Activated CD4-positive, alpha-beta T cell treated with anti-CD3 and anti-CD28 coated beads, Interleukin-2, amount 50 U/mL, for 16 hours (primary cell): ENCODE measurements at regions not wholly inside any gene's neighbourhood (a gene's known extent, or its start where the extent isn't known, plus 50 kb on each side); places are given as distances from the start of the nearest gene placed in this dataset.
"Not testable (repeated sequence)": the region's sequence is repeated elsewhere in the genome, so short reads cannot be mapped to it uniquely, and the experiment has no call there.

Experiments used
- DNase-seq: peaks from one replicate; pipeline ENCODE4 v3.0.0-alpha.2; 2020

DNA sequence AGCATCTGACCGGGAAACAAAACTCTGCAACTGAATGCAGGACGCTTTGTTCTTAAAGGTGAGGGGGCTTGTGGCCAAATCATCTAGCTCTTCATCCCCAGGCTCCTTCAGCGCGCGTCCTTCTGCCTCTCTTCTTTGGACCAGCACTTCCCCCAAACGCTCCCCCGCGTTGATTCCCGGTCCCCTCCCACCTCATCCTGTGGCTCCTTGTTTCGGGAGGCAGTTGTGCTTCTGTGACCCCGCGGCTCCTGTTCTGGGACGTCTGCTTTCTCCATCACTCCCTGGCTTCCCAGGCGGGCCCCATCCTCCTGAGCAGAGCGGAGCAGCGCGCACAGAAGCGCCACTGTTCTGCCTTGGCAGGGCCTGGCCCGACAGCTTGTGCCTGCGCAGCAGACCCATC lies 109.7 kb upstream of the ZNG1E start:
- DNase-seq, result not testable (repeated sequence)

DNA sequence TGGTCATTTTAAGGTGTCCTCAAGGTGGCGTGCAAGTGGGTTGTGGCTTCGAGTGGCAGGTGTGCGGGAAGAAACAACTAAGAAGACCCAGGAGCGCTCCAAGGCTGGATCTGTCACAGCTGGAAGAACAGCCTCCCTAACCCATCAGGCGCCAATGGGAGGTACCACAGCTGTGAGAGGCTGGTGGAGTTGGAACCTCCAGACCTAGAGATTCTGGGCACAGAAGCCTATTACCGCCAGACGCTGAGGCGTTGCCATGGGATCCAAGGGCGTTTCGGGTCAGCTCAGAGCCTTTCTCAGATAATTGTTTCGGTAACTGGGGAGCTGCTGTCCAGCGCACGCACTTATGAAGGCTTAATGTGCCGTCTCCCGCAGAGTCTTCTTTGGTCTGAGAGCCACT lies 156.7 kb upstream of the ZNG1E start:
- not testable (repeated sequence) for DNase-seq

DNA sequence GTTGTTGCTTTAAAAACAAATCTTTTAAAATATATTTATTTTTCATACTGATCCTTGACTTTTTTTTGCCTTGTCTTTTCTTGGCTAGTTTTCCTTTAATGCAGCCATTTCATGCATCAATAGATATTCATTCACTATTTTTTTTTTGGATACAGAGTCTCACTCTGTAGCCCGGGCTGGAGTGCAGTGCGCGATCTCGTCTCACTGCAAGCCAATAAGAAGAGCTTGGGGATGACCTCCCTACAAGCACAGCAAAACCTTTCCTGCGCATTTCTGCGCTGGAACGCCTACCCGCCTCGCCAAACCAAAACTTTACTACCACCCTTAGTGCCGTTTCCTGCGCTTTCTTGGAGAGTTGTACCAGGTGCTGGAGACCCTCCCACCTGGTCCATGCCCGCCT lies 161.3 kb upstream of the ZNG1E start:
- DNase-seq, result not testable (repeated sequence)

DNA sequence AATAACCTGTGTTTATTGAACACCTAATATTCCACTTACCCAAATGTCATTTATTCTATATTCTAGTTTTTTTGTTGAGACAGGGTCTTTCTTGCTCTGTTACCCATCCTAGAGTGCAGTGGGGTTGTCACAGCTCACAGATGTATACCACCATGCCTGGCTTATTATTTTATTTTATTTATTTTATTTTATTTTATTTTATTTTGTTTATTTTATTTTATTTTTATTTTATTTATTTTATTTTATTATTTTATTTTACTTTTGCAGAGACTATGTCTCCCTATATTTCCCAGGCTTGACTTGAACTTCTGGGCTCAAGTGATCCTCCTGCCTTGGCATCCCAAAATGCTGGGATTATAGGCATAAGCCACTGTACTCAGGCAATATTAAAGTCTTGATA lies 167.8 kb upstream of the ZNG1E start:
- not testable (repeated sequence) for DNase-seq

DNA sequence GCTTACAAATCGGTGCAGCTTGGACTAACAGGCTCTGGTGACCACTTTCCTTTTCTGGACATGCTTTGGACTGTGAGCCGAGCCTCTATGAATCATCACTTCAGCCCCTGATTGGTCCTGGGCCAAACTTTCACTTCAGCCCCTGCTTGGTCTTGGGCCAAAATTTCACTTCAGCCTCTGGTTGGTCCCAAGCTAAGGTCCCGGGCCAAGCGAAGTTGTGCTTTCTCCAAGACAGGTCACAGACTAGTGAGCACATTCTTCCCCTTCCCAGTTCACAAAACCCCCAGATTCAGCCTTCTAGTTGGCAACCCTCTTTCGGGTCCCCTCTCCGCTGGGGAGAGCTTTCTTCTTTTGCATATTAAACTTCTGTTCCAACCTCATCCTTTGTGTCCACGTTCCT lies 171.0 kb upstream of the ZNG1E start:
- not testable (repeated sequence) for DNase-seq

DNA sequence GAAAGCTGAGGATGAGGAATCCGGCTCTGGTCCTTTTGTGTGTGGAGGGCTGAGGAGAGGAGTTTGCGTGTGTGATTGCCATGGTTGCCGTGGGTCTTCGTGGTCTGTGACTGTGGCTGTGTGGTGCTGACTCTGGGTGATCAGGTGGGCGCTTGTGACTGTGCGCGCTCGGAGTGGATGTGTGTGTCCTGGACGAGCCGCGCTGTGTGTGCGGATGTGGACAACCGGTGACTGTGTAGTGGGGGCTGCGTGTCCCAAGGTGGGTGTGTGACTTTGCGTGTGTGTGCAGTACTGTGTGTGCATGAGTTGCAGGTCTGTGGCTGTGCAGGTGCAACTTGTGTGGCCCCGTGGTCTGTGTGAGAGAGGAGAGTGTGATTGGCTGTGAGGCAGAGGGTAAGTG lies 172.0 kb upstream of the ZNG1E start:
- not testable (repeated sequence) for DNase-seq

DNA sequence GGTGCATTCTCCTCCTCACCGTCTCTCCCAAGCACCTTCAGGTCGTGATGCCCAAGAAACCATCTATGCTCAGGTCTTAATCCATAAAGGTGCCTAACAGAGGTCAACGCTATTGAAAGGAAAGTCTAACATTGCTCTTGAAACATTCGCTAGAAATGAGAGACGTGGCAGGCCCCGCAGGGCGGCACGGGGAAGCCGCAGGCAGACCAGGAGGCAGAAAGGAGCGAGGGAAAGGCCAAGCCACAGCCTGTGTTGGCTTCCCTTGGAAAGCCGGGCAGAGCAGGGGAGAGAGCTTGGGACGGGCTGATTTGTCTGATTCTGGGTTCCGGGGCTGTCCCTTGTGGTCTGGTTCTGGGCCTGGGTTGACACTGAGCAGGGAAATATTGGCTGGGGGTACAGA lies 192.8 kb upstream of the ZNG1E start:
- not testable (repeated sequence) for DNase-seq

DNA sequence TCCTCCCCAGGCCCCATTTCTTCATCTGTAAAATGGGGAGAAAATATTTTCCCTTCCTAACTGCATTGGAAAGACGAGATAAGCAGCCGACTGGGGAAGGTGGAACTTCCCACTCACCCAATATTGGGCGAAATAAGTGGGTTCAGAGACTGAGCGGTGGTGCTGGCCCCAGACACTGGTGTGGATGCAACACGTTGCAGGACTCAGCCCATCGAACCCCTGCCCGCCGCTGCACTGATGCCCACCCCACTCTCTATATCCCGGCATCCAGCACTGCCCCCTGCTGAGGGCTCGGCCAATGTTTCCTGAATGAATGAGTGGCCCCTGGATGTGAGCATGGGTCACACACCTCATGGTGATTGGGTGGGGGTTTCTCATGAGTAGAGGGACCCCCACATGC lies 194.4 kb upstream of the ZNG1E start:
- not testable (repeated sequence) for DNase-seq

DNA sequence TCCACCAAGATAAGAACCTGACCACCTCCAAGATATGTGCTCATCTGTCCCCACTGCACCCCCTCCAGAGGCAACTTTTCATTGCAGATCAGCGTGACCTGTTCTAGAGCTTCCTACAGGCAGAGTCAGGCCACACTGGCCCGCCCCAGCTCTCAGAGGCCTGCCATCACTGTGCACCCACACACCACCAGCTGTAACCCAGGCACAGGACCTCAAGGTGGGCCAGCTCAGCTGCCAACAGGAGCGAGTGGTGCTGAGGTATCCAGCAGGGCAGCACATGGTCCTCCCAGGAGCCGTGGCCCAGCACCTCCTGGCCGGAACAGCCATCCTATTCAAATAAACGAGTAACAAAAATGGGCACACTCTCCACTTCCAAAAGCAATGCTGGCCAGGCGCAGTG lies 189.9 kb upstream of the FOXD4L5 start:
- not testable (repeated sequence) for DNase-seq

DNA sequence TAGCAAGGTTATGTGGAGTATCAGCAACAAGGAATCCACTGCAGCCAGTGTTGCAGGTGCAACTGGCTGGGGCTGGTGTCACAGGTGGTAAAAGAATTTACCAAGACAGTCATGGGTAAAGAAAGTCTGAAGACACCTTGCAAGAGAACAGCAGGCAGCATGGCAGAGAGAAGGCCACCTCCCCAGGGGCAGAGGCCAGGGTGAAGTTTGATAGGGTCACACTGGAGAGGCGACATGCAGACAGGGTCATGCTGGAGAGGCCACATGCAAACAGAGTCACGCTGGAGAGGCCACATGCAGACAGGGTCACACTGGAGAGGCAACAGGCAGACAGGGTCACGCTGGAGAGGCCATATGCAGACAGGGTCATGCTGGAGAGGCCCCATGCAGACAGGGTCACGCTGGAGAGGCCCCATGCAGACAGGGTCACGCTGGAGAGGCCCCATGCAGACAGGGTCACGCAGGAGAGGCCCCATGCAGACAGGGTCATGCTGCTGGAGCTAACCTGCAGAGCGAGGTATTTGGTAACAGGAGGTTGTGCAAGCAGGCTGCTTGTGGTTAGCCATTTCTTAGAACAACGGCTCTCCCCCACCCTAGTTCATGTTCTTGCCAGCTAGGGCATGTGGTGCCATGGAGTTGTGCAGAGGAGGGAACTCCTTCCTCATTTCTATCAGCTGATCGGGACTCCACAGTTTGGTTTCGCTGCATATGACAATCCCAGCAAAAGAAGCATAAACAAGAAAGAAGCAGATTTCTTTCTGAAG lies 188.2 kb upstream of the FOXD4L5 start:
- not testable (repeated sequence) for DNase-seq

DNA sequence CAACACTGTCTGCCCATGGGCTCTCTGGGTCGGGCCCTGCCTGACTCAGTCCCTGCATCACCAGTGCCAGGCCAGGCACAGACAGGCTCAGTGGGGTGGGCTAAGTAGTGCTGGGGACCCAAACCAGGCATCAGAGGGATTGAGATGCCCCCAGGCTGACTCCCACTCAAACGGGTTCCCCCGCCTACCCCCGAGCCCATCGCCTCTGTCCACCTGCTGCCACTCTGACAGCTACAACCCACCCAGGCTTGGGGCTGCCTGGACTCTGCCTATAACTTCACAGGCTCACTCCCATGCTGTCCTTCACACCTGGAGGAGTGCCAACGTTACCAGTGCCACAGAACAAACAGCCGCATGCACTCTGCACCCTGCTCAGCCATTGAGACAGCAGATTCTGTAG lies 186.1 kb upstream of the FOXD4L5 start:
- DNase-seq, result not testable (repeated sequence)

DNA sequence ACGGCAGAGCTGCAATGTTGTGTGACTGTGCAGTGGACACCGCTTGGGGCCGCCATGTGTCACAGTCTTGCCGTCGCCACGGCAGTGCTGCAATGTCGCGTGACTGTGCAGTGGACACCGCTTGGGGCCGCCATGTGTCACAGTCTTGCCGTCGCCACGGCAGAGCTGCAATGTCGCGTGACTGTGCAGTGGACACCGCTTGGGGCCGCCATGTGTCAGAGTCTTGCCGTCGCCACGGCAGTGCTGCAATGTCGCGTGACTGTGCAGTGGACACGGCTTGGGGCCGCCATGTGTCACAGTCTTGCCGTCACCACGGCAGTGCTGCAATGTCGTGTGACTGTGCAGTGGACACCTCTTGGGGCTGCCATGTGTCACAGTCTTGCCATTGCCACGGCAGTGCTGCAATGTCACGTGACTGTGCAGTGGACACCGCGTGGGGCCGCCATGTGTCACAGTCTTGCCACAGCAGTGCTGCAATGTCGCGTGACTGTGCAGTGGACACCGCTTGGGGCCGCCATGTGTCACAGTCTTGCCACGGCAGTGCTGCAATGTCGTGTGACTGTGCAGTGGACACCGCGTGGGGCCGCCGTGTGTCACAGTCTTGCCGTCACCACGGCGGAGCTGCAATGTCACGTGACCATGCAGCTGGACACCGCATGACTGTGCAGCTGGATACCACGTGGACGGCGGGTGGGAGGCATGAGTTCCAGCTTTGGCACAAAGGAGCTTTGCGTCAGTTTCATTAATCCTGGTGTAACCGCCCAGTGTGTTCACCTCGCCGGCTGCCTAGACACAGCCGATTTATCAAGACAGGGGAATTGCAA lies 182.1 kb upstream of the FOXD4L5 start:
- not testable (repeated sequence) for DNase-seq

DNA sequence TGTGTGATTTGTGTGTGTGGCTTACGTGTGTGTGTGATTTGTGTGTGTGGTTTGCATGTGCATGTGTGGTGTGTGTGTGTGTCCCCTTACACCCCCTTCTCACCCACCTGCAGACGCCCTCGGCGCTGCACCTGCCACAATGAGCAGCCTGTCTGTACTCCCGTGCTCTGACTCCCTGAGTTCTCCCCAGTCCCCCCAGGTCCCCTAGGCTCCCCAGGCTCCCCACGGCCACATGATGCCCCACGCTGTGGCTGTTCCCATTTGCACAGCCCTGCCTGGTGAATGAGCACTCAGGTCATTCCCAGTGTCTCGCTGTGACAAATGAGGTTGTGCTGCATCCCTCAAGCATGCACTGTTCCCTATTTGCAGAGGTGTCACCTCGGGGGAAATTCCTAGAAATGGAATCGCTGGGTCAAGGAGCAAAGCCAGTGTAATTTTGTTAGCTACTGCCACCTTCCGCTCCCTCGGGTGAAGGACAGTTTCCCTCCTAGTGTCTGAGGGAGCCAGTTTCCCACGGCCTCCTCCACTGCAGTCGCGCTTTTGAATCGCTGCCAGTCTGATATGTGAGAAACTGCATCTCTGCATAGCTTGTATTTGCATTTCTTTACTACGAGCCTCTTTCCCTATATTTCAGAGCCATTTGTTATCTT lies 180.4 kb upstream of the FOXD4L5 start:
- DNase-seq, result not testable (repeated sequence)

DNA sequence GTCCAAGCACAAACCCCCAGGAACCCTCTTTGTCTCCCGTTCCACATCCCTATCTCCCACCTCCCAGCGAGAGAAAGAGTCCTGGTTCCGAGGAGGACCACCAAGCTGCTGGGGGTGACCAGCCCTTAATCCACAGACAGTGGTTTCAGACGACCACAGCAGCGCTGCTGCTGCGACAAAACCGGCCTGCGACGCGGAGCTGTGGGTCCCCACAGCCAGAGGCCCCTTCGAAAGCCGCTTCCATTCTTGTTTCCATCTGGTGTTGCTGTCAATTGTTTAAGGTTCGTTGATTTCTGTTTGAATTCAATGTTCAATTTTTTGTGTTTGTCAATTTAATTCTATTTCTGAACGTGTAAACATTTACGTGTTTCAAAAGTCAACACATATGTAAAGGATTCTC lies 177.5 kb upstream of the FOXD4L5 start:
- not testable (repeated sequence) for DNase-seq

DNA sequence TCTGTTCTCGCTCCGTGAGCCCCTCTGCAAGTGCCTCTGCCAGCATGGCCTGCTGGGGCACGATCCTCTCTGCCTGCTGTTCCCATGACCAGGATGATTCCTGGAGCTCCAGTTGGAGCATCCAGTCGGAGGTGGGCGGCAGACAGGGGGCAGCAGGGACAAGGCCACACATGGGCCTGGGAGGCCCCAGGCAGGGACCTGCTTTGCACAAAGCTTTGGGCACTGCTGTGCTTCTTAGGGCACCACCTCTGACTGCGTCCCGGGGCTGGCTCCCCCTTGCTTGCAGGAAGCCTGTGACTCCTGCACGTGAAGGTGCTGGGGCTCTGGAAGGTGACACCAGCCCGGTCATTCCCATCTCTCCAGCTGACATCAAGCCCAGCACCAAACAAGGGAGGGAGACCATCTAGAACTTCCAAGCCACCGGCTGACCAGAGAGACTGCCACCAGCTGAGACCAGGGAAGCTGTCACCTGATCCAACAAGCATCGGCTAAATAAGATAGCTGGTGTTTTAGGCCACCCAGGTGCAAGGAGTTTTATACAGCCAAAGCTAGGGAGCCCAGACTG lies 174.8 kb upstream of the FOXD4L5 start:
- no peak for DNase-seq

DNA sequence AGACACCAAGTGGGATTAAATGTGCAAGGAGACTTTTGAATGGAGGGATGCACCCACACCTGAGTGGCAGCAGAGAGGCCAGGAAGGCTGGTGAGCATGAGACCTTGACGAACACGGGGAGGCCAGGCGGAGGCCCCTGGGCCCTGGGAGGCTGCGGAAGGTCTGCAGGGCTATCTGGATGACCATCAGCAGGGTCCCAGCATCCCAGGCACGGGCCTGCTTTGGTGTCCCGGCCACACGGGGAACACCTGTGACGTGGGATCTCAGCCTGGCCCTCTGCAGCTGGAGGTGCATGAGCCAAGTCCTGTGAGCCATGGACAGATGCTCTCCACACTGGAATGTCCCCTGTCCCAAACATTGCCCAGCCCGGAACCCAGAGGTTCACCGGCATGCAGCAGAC lies 174.0 kb upstream of the FOXD4L5 start:
- no peak for DNase-seq

DNA sequence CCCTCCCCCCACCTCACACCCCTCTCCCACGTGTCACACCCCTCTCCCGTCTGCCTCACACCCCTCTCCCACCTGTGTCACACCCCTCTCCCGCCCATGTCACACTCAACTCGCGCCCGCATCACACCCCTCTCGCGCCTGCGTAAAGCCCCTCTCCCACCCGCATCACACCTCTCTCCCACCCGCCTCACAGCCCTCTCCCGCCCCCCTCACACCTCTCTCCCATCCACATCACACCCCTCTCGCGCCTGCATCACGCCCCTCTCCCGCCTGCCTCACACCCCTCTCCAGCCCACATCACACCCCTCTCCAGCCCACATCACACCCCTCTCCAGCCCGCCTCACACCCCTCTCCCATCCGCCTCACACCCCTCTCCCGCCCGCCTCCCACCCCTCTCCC lies 173.5 kb upstream of the FOXD4L5 start:
- DNase-seq, result no peak

DNA sequence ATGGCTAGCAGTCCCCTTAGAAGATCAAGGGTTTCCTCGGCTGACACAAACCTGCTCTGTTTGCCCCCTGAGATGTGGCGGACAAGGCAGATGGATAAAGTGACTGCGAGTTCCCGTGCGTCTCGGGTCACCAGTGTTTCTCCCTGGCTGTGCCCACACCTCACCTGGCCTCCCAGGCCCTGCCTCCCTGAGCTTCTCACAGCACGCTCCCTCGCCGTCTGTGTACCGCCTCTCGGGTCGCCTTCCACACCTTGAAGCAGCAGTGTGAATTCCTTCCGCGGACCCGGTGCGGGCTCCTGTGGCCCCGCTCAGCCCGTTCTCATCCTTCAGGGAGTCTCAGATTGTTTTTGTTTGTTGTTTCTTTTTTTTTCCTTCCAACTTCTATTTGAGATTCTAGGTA lies 172.0 kb upstream of the FOXD4L5 start:
- DNase-seq, result not testable (repeated sequence)

DNA sequence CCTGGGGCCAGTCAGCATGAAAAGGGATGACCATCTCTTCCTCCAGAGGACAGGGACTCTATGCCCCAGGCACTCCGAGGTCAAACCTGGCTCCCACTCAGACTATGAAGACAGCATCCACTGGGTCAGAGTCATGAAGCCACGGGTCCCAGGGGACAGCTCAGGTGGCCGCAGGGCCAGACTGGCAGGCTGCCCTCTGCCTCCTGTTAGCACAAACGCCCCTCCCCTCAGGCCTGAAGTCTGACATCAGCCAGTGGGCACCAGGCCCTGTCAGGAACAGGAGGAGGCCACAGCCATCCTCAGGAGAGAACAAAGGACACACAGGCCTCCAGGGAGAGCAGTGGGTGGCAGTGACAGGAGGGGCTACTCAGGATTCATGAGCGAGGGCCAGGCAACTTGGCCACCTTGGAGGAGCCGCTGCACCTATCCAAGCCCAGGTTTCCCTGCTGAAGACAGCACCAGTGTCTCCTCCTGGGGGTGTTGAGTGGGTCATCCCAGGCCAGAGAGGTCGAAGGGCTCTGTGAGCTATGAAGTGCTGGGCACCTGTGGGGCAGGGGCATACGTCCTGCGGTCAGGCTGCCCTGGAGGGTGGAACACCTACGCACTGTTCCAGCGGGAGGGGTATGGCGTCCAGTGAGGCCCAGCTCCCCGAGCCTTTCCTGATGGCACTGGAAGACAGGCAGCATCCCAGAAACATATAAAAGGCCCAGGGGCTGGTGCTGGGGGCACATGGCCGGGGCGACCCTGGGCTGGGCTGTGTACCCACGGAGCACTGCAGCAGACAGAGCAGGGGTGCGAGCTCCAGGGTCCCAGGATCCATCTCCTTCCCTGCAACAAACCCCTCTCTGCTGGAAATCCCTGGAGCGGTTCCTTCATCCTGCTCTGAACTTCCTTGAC lies 171.0 kb upstream of the FOXD4L5 start:
- DNase-seq, result not testable (repeated sequence)

DNA sequence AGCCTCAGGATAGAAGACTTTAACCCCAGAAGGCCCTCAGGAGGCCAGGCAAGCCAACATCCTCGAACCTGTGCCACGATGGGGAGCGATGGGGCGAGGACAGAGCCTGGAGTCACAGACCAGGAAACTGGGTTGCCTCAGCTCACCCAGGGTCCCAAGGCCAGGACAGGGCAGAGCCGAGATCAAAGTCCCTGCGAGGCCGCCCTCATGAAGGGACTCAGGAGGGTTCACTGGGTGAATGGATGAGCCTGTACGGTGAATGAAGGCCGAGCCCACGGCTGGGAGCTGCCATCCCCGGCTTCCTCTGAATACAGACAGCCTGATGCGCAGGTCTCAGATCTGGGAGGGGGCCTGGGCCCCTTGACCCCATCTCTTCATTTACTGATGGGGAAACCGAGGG lies 170.1 kb upstream of the FOXD4L5 start:
- DNase-seq, result not testable (repeated sequence)

DNA sequence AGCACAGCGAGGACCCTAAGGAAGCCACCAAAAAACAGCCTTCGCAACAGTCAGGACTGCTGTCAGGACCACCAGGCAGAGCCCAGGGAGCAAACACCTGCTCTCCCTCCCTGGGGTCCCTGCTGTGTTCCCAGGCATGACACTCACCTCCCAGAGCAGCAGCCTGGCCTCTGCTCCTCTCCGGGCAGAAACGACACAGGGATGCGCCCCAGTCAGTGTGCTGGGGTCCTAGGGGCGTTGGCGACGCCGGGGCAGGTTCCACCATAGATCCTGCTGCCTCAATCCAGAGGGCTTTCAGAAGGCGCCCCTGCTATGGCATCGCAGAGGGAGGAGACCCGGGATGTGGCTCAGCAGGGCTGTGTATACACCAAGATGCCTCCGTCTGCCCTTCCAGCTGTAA lies 169.7 kb upstream of the FOXD4L5 start:
- DNase-seq, result not testable (repeated sequence)

DNA sequence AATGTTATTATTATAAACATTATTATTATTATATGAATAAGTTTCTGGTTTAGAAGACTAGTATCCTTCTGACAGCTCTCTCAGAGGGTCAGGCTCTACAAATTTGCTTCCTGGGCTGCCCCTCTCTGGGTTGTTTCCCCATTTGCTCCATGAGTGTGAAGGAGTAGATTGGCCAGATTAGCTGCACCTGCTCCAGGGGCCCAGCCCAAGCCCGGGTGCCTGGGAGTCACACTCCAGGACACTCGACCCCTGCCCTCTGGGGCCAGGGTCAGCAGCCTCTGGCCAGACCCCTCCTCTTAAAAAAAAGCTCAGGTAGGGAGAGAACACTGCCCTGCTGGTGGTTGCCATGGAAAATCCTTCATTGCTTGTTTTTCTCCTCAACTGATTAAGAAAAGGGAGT lies 169.0 kb upstream of the FOXD4L5 start:
- not testable (repeated sequence) for DNase-seq
